ENCODE measurements at regions not wholly inside any gene's neighbourhood (a gene's known extent, or its start where the extent isn't known, plus 50 kb on each side); places are given as distances from the start of the nearest gene placed in this dataset.
A peak's percentile ranks its signal among the peaks of the same experiment; 100 is the strongest.

GRCh38 chr20:62561948-62562347 lies 80.4 kb upstream of the SLCO4A1 start:
- peaks cover 0 to 4% of the 10 kb centered on the region in 2 donors for H3K27me3 Mint-ChIP-seq
- ATAC-seq (no peak), DNase-seq (ENCODE audit: low spot score) (no peak)
- peaks cover 5% of the 10 kb centered on the region in 2 donors for H3K4me1 Mint-ChIP-seq (ENCODE audit: low read depth in 2 of 2)
- no peaks in the 10 kb centered on the region for H3K36me3 Mint-ChIP-seq
- no peaks in the 10 kb centered on the region for H3K9me3 Mint-ChIP-seq
- H3K27ac Mint-ChIP-seq: peak overlapping the region in 1 of 2 donors; percentile 61
- H3K4me3 Mint-ChIP-seq: no peak overlapping the region

DNA sequence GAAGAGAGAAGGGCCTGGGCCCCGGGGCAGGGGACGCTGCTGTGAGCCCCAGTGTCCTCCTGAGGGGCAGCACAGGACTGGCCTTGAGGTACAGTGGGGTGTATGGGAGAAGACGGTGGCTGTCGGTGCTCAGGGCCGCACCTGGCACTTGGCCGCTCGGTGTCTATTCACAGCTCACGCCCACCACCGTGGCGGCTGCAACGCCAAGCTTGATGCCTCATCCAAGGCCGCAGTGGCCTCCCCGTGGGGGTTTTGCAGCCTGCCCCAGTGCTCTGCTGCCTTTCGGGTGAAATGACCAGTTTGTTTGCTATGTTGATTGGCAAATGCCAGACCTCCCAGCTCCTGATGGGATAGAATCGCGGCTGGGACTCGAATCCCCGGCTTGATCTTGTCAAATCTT lies 79.5 kb upstream of the SLCO4A1 start:
- no peaks in the 10 kb centered on the region for H3K36me3 Mint-ChIP-seq
- H3K27me3 Mint-ChIP-seq: peaks cover 0 to 4% of the 10 kb centered on the region in 2 donors
- no peak overlapping the region for H3K27ac Mint-ChIP-seq

GRCh38 chr20:62563561-62563960 lies 78.7 kb upstream of the SLCO4A1 start:
- peaks cover 5% of the 10 kb centered on the region in 2 donors for H3K4me1 Mint-ChIP-seq (ENCODE audit: low read depth in 2 of 2)
- DNase-seq (ENCODE audit: low spot score): no peak
- no peaks in the 10 kb centered on the region for H3K9me3 Mint-ChIP-seq
- no peak overlapping the region for H3K27ac Mint-ChIP-seq
- H3K27me3 Mint-ChIP-seq: peaks cover 0 to 4% of the 10 kb centered on the region in 2 donors
- no peaks in the 10 kb centered on the region for H3K36me3 Mint-ChIP-seq
- no peak overlapping the region for H3K4me3 Mint-ChIP-seq
- no peak for ATAC-seq

More for the DNA sequence above, 79.5 kb upstream of the SLCO4A1 start:
- ATAC-seq: no peak
- peaks cover 5% of the 10 kb centered on the region in 2 donors for H3K4me1 Mint-ChIP-seq (ENCODE audit: low read depth in 2 of 2)
- no peak for DNase-seq (ENCODE audit: low spot score)
- H3K4me3 Mint-ChIP-seq: no peak overlapping the region
- H3K9me3 Mint-ChIP-seq: no peaks in the 10 kb centered on the region

GRCh38 chr20:62564456-62565245 lies 77.7 kb upstream of the SLCO4A1 start:
- ATAC-seq: no peak
- Mint-ChIP-seq H3K27ac (peak overlapping the region in 1 of 2 donors; percentile 41), H3K9me3 (no peaks in the 10 kb centered on the region), H3K27me3 (peaks cover 0 to 4% of the 10 kb centered on the region in 2 donors), H3K4me3 (no peak overlapping the region), H3K36me3 (no peaks in the 10 kb centered on the region), H3K4me1 (ENCODE audit: low read depth in 2 of 2) (peaks cover 5% of the 10 kb centered on the region in 2 donors)
- DNase-seq (ENCODE audit: low spot score): no peak

GRCh38 chr20:62566266-62566665 lies 76.0 kb upstream of the SLCO4A1 start:
- H3K4me3 Mint-ChIP-seq: no peak overlapping the region
- H3K4me1 Mint-ChIP-seq (ENCODE audit: low read depth in 2 of 2): peaks cover 5 to 10% of the 10 kb centered on the region in 2 donors
- DNase-seq (ENCODE audit: low spot score): no peak
- no peaks in the 10 kb centered on the region for H3K9me3 Mint-ChIP-seq
- ATAC-seq: no peak
- no peaks in the 10 kb centered on the region for H3K36me3 Mint-ChIP-seq
- H3K27ac Mint-ChIP-seq: no peak overlapping the region
- peaks cover 0 to 4% of the 10 kb centered on the region in 2 donors for H3K27me3 Mint-ChIP-seq

GRCh38 chr20:62566771-62567170 lies 75.5 kb upstream of the SLCO4A1 start:
- Mint-ChIP-seq H3K36me3 (no peaks in the 10 kb centered on the region), H3K27me3 (no peaks in the 10 kb centered on the region), H3K27ac (no peak overlapping the region), H3K9me3 (no peaks in the 10 kb centered on the region), H3K4me3 (no peak overlapping the region), H3K4me1 (ENCODE audit: low read depth in 2 of 2) (peaks cover 0 to 7% of the 10 kb centered on the region in 2 donors)
- ATAC-seq (no peak), DNase-seq (ENCODE audit: low spot score) (no peak)

DNA sequence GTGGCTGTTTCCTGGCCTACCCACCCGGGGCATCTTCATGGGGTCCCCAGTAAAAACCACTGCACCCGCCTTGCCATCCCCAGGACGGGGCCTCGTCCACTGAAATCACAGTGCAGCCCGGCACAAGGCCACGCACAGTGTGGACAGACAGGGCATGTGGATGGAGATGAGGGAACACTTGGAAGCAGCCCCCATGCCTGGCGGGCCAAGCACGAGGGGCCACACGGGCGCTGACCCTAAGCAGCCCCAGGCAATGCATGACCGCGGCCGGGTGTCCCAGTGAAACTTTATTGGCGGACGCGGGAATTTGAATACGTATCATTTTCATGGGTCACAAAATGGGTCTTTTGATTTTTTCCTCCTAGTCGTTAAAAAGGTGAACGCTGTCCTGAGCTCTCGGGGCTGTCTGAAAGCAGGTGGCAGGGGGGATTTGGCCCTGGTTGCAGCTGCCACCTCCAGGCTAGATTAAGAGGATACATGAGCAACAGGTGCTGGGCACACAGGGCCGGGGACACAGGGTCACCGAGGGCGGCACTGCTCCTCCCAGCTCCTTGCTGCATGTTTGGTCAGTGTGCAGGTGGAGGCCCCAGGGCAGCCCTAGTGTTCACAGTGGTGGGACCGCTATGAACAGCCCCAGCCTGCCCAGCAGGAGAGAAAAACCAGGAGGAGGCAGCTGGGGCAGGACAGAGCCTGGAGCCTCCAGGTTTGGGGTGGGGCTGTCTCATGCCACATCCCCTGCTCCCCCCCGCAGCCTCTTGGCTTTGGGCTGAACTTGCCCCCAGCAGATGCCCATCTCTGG lies 74.9 kb upstream of the SLCO4A1 start:
- Mint-ChIP-seq H3K4me3 (no peak overlapping the region), H3K9me3 (no peaks in the 10 kb centered on the region), H3K4me1 (ENCODE audit: low read depth in 2 of 2) (peaks cover 0 to 10% of the 10 kb centered on the region in 2 donors), H3K27me3 (no peaks in the 10 kb centered on the region), H3K36me3 (no peaks in the 10 kb centered on the region), H3K27ac (no peak overlapping the region)
- DNase-seq (ENCODE audit: low spot score) (no peak), ATAC-seq (no peak)

GRCh38 chr20:62568045-62568389 lies 74.3 kb upstream of the SLCO4A1 start:
- Mint-ChIP-seq H3K36me3 (no peaks in the 10 kb centered on the region), H3K9me3 (no peaks in the 10 kb centered on the region), H3K4me1 (ENCODE audit: low read depth in 2 of 2) (peaks cover 0 to 10% of the 10 kb centered on the region in 2 donors)

GRCh38 chr20:62569615-62570014 lies 72.7 kb upstream of the SLCO4A1 start:
- Mint-ChIP-seq H3K9me3 (no peaks in the 10 kb centered on the region), H3K27me3 (peaks cover 8 to 14% of the 10 kb centered on the region in 2 donors), H3K36me3 (no peaks in the 10 kb centered on the region), H3K27ac (no peak overlapping the region), H3K4me3 (no peak overlapping the region), H3K4me1 (ENCODE audit: low read depth in 2 of 2) (peaks cover 0 to 10% of the 10 kb centered on the region in 2 donors)
- ATAC-seq: no peak
- no peak for DNase-seq (ENCODE audit: low spot score)

More at GRCh38 chr20:62568045-62568389, 74.3 kb upstream of the SLCO4A1 start:
- H3K4me3 Mint-ChIP-seq: no peak overlapping the region
- ATAC-seq: no peak
- H3K27ac Mint-ChIP-seq: no peak overlapping the region
- DNase-seq (ENCODE audit: low spot score): no peak
- no peaks in the 10 kb centered on the region for H3K27me3 Mint-ChIP-seq

DNA sequence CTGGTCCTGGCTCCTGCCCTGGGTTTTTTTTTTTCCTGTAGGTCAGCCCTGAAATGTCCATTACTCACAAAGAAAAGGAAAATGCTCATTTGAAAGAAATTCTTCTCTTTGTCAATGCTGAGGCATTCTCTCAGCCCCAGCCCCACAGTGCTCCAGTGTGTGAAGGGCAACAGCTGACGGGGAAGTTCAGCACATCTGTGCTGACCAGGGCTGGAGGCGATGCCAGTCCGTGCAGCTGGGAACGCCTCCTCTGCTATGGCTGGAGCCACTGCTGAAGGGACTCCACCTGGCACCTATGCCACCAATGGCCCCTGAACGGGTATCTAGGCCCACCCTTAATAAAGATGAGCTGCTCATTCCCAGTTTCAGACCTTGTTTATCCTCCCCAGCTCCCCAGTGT lies 71.9 kb upstream of the SLCO4A1 start:
- H3K27ac Mint-ChIP-seq: no peak overlapping the region
- peaks cover 14 to 15% of the 10 kb centered on the region in 2 donors for H3K27me3 Mint-ChIP-seq
- H3K9me3 Mint-ChIP-seq: no peaks in the 10 kb centered on the region
- ATAC-seq: no peak
- H3K4me1 Mint-ChIP-seq (ENCODE audit: low read depth in 2 of 2): peaks cover 0 to 10% of the 10 kb centered on the region in 2 donors
- no peak for DNase-seq (ENCODE audit: low spot score)
- H3K4me3 Mint-ChIP-seq: no peak overlapping the region
- no peaks in the 10 kb centered on the region for H3K36me3 Mint-ChIP-seq

DNA sequence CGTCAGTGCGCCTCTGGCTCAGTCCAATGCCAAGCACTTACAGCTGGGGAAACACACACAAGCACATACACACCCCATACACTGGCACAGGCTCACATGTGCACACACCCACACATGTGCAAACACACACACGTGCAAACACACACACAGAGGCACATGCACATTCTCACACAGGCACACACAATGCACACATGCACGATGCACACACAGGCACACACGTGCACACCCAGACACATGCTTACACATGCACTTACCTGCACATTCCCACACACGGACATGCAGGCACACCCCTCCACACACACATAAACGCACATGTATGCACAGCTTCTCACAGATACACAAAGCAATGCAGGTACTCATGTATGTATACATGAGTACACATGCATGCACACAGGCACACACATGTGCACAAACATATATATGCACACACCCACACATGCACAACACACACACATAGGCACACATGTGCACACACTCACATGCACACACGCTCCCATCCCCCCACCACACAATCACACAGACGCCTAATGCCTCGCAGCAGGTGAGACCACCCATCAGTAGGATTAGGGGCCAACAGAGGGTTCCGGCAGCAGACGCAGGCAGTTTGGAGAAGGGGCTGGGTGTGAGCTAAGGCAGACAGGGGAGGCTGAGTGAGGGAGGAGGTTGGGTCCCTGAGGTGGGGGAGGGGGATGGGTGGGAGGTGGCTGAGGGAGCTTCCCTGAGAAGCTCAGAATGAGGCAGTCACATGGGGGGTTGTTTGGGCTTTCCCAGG lies 71.2 kb upstream of the SLCO4A1 start:
- no peak overlapping the region for H3K4me3 Mint-ChIP-seq
- ATAC-seq (no peak), DNase-seq (ENCODE audit: low spot score) (no peak)
- H3K27ac Mint-ChIP-seq: no peak overlapping the region
- H3K9me3 Mint-ChIP-seq: no peaks in the 10 kb centered on the region
- peaks cover 0 to 10% of the 10 kb centered on the region in 2 donors for H3K4me1 Mint-ChIP-seq (ENCODE audit: low read depth in 2 of 2)
- H3K27me3 Mint-ChIP-seq: peaks cover 15 to 19% of the 10 kb centered on the region in 2 donors
- H3K36me3 Mint-ChIP-seq: no peaks in the 10 kb centered on the region

DNA sequence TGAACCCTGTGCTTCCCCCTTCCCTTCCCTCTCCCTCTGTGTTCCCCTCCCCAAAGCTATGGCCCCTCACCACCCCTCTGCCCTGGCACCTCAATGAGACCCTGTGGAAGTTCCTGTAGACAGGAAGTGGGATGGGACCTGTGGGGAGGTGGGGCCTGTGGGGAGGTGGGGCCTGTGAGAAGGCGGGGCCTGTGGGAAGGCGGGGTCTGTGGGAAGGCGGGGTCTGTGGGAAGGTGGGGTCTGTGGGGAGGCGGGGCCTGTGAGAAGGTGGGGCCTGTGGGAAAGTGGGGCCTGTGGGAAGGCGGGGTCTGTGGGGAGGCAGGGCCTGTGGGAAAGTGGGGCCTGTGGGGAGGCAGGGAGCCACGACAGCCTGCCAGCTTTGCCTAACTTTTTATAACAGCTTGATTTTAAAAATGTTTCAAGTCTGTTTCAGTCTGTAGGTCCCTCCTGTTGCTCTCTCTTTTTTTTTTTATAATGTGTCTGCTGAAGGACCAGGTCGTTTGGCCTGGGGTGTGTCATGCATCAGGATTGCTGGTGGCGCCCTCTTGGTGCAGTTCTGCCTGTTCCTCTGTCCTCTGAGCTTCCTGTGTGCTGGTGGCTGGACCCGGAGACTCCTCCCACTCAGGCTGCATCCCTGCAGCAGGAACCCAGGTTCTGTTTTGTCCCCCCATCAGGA lies 70.5 kb upstream of the SLCO4A1 start:
- Mint-ChIP-seq H3K4me3 (no peak overlapping the region), H3K9me3 (no peaks in the 10 kb centered on the region), H3K36me3 (no peaks in the 10 kb centered on the region), H3K4me1 (ENCODE audit: low read depth in 2 of 2) (peaks cover 0 to 10% of the 10 kb centered on the region in 2 donors), H3K27me3 (peaks cover 15 to 19% of the 10 kb centered on the region in 2 donors), H3K27ac (no peak overlapping the region)
- DNase-seq (ENCODE audit: low spot score) (no peak), ATAC-seq (peak; percentile 39 to 71)

GRCh38 chr20:62572980-62573379 lies 69.3 kb upstream of the SLCO4A1 start:
- Mint-ChIP-seq H3K9me3 (no peaks in the 10 kb centered on the region), H3K27ac (no peak overlapping the region), H3K36me3 (no peaks in the 10 kb centered on the region), H3K4me1 (ENCODE audit: low read depth in 2 of 2) (peaks cover 0 to 10% of the 10 kb centered on the region in 2 donors), H3K4me3 (no peak overlapping the region), H3K27me3 (peaks cover 15 to 19% of the 10 kb centered on the region in 2 donors)
- no peak for ATAC-seq
- no peak for DNase-seq (ENCODE audit: low spot score)
